ENCODE measurements at regions not wholly inside any gene's neighbourhood (a gene's known extent, or its start where the extent isn't known, plus 50 kb on each side); places are given as distances from the start of the nearest gene placed in this dataset.
"Not testable (repeated sequence)": the region's sequence is repeated elsewhere in the genome, so short reads cannot be mapped to it uniquely, and the experiment has no call there.

DNA sequence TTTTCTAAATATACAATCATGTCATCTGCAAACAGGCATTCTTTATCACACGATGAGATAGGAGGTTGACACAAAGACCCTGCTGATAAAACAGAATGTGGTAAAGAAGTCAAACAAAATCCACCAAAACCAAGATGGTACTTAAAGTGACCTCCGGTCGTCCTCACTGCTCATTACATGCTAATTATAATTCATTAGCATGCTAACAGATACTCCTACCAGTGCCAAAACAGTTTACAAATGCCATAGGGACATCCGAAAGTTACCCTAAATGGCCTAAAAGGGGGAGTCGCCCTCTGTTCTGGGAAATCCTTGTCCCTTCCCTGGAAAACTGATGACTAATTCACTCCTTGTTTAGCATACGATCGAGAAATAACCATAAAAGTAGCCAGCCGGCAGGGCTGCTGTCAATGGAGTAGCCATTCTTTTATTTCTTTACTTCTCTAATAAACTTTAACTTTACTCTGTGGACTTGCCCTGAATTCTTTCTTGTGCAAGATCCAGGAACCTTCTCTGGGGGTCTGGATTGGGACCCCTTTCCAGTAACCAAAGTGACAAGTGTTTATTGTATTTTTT lies 126.6 kb downstream of the CCDC71L start:
- POLR2A ChIA-PET, result no interaction called here
- H3K27ac ChIP-seq (ENCODE audit: low read depth, low read length), result no peak overlapping the region
- H3K4me3 ChIP-seq (ENCODE audit: low read depth, low read length), result no peak overlapping the region
- no peaks in the 10 kb centered on the region for H3K27me3 ChIP-seq (ENCODE audit: control insufficient read depth, insufficient read depth, low read length)
- TF ChIP-seq, protein P1, sequence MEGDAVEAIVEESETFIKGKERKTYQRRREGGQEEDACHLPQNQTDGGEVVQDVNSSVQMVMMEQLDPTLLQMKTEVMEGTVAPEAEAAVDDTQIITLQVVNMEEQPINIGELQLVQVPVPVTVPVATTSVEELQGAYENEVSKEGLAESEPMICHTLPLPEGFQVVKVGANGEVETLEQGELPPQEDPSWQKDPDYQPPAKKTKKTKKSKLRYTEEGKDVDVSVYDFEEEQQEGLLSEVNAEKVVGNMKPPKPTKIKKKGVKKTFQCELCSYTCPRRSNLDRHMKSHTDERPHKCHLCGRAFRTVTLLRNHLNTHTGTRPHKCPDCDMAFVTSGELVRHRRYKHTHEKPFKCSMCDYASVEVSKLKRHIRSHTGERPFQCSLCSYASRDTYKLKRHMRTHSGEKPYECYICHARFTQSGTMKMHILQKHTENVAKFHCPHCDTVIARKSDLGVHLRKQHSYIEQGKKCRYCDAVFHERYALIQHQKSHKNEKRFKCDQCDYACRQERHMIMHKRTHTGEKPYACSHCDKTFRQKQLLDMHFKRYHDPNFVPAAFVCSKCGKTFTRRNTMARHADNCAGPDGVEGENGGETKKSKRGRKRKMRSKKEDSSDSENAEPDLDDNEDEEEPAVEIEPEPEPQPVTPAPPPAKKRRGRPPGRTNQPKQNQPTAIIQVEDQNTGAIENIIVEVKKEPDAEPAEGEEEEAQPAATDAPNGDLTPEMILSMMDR (IDR thresholded peaks at IDR 0.05; ENCODE audit: low read depth, low read length), result no peak
- H3K9me3 ChIP-seq (ENCODE audit: control insufficient read depth, insufficient read depth, low read length), result no peaks in the 10 kb centered on the region
- DNase-seq (ENCODE audit: low read depth, low spot score), result no peak
- CTCF ChIA-PET, result no interaction called here

DNA sequence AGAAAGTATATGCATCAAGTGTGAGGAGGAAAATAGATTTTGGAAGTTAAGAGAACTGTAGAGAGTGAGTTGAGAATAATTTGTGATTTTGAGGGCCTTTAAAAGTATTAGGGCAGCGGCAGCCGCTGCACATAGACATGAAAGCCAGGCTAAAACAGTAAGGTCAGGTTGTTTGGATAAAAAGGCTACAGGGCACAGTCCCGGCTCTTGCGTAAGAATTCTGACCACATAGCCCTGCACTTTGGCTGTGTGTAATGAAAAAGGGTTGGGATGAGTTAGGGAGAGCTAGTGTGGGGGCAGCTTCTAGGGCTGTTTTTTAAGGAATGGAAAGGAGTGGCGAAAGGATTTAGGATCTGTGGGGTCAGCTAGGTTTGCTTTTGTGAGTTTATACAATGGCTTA lies 130.8 kb downstream of the CCDC71L start:
- H3K27me3 ChIP-seq (ENCODE audit: control insufficient read depth, insufficient read depth, low read length); POLR2A ChIA-PET; H3K27ac ChIP-seq (ENCODE audit: low read depth, low read length); CTCF ChIA-PET; H3K4me3 ChIP-seq (ENCODE audit: low read depth, low read length); H3K9me3 ChIP-seq (ENCODE audit: control insufficient read depth, insufficient read depth, low read length); DNase-seq (ENCODE audit: low read depth, low spot score): not testable (repeated sequence)

DNA sequence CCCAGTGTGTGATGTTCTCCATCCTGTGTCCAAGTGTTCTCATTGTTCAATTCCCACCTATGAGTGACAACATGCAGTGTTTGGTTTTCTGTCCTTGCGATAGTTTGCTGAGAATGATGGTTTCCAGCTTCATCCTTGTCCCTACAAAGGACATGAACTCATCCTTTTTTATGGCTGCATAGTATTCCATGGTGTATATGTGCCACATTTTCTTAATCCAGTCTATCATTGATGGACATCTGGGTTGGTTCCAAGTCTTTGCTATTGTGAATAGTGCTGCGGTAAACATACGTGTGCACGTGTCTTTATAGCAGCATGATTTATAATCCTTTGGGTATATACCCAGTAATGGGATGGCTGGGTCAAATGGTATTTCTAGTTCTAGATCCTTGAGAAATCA lies 134.3 kb downstream of the CCDC71L start:
- CTCF ChIA-PET; H3K27ac ChIP-seq (ENCODE audit: low read depth, low read length); POLR2A ChIA-PET; H3K27me3 ChIP-seq (ENCODE audit: control insufficient read depth, insufficient read depth, low read length); DNase-seq (ENCODE audit: low read depth, low spot score); H3K4me3 ChIP-seq (ENCODE audit: low read depth, low read length); H3K9me3 ChIP-seq (ENCODE audit: control insufficient read depth, insufficient read depth, low read length): not testable (repeated sequence)

DNA sequence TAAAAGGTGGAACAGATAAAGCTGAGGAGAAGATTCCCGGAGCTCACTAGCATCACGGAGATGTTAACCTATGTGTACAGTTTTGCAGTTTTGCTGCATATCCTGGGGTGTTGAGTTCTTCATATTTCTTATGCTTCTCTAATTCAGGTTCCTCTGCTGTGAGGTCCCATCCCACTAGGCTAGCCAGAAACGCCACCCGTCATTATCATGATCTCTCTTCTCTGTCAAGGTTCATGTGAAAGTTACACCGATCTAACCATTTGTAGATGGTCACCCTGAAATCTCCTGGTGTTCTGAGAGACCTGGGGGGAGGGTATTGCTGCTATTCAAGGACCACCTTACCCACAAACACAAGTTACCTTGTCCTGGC lies 136.3 kb downstream of the CCDC71L start:
- Histone ChIP-seq H3K4me3 (ENCODE audit: low read depth, low read length) (no peak overlapping the region), H3K27ac (ENCODE audit: low read depth, low read length) (no peak overlapping the region), H3K9me3 (ENCODE audit: control insufficient read depth, insufficient read depth, low read length) (no peaks in the 10 kb centered on the region), H3K27me3 (ENCODE audit: control insufficient read depth, insufficient read depth, low read length) (no peaks in the 10 kb centered on the region)
- CTCF ChIA-PET, result interaction anchor here (1.2 kb wide), 1 partner anchor 18 kb away, joined by 3 read pairs; no protein-coding TSS in a partner anchor
- TF ChIP-seq, protein P1 (IDR thresholded peaks at IDR 0.05; ENCODE audit: low read depth, low read length), result no peak
- no peak for DNase-seq (ENCODE audit: low read depth, low spot score)
- POLR2A ChIA-PET, result no interaction called here

DNA sequence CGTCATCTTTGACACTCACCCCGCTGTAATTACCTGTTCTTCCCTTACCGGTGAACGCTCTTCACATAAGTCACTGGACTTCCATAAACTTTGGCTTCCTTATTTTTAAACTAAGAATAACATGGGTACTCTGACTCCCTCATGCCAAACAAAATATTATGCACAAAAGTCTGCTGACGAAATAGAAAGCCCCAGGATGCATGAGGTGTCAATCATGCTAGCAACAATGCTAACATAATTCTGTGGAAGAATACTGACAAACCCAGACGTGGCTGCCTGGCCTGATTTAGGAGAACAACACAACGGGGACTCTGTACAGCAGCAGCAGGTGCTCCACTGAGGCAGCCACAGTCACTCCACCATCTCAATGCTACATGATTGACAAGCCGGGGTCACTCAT lies 137.5 kb downstream of the CCDC71L start:
- no peak for DNase-seq (ENCODE audit: low read depth, low spot score)
- ChIA-PET CTCF (interaction anchor here (1.2 kb wide), 1 partner anchor 19 kb away, joined by 3 read pairs; no protein-coding TSS in a partner anchor), POLR2A (no interaction called here)
- peaks cover 5% of the 10 kb centered on the region for H3K27me3 ChIP-seq (ENCODE audit: control insufficient read depth, insufficient read depth, low read length)
- H3K4me3 ChIP-seq (ENCODE audit: low read depth, low read length), result no peak overlapping the region
- H3K9me3 ChIP-seq (ENCODE audit: control insufficient read depth, insufficient read depth, low read length), result no peaks in the 10 kb centered on the region
- no peak overlapping the region for H3K27ac ChIP-seq (ENCODE audit: low read depth, low read length)
- TF ChIP-seq, protein P1 (IDR thresholded peaks at IDR 0.05; ENCODE audit: low read depth, low read length), result no peak

DNA sequence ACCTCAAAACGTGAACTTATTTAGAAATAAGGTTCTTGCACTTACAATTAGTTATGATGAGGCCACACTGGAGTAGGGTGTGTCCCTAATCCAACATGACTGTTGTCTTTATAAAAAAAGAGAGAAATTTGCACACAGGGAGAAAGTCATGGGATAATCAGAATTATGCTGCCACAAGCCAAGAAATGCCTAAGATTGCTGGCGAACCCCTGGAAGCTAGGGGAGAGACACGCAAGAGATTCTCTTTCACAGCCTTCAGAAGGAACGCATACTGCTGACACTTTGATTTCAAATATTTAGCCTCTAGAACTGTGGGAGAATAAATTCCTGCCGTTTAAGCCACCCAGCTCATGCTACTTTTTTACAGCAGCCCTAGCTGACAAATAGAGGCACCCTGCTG lies 138.3 kb downstream of the CCDC71L start:
- POLR2A ChIA-PET, result no interaction called here
- CTCF ChIA-PET, result no interaction called here
- TF ChIP-seq, protein P1 (IDR thresholded peaks at IDR 0.05; ENCODE audit: low read depth, low read length), result no peak

More for the DNA sequence above, 138.3 kb downstream of the CCDC71L start:
- Histone ChIP-seq H3K27me3 (ENCODE audit: control insufficient read depth, insufficient read depth, low read length) (peaks cover 5% of the 10 kb centered on the region), H3K4me3 (ENCODE audit: low read depth, low read length) (no peak overlapping the region), H3K27ac (ENCODE audit: low read depth, low read length) (no peak overlapping the region), H3K9me3 (ENCODE audit: control insufficient read depth, insufficient read depth, low read length) (no peaks in the 10 kb centered on the region)
- DNase-seq (ENCODE audit: low read depth, low spot score), result no peak

Data from AG04450 (cell line).